ENCODE measurements at regions not wholly inside any gene's neighbourhood (a gene's known extent, or its start where the extent isn't known, plus 50 kb on each side); places are given as distances from the start of the nearest gene placed in this dataset.

DNA sequence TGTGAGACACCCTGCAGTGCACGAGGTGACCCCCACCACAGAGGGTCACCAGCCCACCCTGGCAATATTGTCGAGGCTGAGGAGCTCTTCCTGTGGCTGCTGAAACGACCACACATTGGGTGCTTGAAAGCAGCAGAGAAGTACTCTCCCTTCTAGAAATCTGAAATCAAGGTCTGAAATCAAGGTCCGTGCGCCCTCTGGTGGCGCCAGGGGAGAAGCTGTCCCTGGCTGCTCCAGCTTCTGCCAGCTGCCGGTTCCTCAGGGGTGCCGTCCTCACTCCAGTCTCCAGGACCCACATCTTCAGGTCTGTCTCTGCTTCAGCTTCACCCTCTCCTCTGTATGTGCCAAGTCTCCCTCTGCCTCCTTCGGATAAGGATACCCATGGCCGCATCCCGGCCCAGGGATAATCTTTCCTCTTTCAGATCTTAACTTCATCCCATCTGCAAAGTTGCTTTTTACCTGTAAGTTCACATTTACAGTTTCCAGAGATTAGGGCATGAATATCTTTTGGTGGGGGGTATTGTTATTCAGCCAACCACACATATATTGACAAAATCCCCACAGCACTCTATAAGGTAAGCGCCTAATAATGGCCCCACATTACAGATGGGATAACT lies 108.3 kb upstream of the PHACTR3 start:
- peak; percentile 79 for DNase-seq (ENCODE audit: low spot score)

DNA sequence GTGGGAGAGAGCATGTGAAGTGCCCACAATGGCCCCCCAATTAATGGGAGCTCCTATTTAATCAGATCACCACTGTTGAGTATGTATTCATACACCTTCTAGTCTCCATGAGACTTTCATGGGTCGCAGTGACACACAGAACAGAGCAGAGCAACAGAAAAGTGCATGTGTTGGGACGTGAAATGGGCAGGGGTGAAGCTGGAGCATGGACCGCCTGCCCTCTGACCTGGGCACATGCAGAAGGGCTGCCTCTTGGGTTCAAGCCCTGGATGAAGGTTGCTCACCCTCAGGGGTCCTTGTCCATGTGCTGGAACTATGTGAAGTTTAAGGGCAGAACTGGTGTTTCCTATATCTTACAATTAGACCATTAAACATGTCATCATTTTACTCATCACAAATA lies 106.0 kb upstream of the PHACTR3 start:
- no peak for DNase-seq (ENCODE audit: low spot score)

DNA sequence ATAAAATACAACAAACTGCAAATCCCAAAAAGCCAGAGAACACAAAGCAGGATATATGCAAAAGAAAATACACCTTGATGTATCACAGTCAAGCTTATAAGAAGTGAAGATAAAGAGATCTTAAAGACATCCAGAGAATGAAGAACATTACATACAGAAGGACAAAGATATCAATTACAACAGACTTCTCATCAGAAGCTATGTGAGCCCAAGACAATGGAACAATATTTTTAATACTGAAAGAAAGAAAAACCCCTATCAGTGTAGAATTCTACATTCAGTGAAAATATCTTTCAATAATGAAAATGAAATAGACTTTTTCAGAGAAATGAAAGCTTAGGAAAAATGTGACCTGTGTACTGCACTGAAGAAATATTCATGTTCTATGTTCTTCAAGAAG lies 104.5 kb upstream of the PHACTR3 start:
- DNase-seq (ENCODE audit: low spot score), result no peak

DNA sequence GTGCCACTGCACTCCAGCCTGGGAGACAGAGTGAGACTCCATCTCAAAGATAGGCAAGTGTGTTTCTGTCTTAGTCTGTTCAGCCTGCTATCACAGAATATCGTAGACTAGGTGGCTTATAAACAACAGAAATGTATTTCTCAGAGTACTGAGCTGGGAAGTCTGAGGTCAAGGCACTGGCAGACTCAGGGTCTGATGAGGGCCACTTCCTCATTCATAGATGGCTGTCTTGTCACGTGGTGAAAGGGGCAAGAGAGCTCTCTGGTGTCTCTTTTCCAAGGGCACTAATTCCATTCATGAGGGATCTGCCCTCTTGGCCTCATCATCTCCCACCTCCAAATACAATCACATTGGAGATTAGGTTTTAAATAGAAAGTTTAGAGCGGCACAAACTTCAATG lies 95.6 kb upstream of the PHACTR3 start:
- DNase-seq (ENCODE audit: low spot score), result no peak

DNA sequence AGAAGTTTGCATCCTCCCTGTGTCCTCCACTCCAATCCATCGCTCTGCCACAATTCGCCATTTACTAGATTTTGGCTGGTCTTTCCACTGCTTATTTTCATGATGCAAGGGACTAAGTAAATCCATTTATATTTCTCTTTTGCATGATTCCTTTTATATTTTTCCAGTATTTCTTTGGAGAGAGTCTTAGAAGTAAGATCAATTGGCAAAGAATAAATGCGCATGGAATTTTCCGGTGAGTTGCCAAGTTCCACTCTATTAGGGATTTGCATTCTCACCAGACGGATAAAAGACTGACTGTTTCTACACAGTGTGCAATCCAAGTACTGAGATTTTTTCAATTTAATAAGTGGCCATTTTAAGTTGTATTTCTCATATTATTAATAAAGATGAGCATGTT lies 91.7 kb upstream of the PHACTR3 start:
- no peak for DNase-seq (ENCODE audit: low spot score)

DNA sequence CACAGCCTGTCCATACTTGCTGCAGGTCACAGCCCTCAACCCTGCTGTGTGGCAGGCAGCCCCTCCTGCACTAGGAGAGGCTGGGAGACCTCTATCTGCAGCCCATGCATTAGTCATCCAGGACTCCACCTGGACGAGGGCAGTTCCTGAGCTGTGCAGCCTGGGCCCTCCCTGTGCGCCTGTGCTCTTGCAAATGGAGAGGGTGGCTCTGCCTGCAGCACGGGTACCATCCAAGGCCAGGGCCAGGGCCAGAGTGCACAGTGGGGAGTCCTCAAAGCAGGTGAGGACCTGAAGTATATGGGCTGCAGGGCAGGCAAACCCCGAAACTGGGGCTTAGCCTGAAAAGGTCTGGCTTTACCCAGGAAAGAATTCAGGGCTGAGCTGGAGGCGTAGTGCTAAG lies 89.8 kb upstream of the PHACTR3 start:
- DNase-seq (ENCODE audit: low spot score), result no peak

DNA sequence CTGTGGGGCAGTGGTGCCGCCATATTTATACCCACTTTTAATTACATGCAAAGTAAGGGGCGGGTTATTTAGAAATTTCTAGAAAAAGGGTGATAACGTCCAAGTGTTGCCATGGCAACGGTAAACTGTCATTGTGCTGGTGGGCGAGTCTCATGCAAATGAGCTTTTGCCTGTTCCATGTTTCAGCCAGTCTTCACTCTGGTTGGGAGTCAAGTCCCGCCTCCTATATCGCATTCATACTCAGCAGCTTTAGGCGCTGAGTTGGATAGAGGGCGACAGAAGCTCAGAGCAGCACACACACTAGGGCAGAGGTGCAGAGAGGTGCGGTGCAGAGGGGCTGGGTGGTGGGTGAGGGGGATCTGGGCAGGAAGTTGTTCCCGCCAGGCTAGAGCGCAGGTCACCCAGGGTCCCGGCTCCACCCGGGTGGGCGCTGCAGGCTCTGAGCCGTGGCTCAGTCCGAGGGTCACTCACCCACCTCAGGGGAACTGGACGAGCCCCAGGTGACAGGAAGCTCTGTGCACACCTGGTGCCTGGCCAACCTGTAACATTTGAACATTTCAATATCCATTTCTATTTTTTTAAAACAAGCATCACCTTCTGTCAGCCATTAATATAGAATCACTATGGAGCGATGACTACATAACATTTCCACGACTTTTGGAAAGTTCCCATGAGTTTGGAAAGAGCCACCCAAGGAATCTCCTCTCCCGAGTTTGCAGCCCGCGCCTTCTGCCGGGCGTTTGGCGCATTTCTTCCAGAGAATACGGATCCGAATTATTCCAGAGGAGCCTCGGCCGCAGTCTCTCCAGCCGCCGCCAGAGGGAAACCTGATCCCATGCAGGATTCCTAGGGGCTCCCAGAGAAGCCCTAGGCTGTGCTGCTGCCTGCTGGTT lies 89.1 kb upstream of the PHACTR3 start:
- DNase-seq (ENCODE audit: low spot score), result peak; percentile 76

DNA sequence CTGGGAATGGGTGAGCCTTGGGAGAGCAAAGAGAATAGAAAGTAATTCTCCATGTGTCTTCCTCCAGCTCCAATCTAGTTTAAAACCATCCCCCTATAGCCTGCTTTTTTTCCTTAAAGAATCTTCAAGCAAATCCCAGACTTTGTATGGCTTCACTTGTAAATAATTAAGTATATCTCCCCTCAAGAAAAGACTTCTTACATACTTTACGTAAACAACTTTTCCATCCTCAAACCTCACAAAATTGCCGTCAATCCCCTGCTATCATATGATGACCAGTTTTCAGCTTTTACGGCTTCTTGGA lies 88.5 kb upstream of the PHACTR3 start:
- DNase-seq (ENCODE audit: low spot score), result no peak

DNA sequence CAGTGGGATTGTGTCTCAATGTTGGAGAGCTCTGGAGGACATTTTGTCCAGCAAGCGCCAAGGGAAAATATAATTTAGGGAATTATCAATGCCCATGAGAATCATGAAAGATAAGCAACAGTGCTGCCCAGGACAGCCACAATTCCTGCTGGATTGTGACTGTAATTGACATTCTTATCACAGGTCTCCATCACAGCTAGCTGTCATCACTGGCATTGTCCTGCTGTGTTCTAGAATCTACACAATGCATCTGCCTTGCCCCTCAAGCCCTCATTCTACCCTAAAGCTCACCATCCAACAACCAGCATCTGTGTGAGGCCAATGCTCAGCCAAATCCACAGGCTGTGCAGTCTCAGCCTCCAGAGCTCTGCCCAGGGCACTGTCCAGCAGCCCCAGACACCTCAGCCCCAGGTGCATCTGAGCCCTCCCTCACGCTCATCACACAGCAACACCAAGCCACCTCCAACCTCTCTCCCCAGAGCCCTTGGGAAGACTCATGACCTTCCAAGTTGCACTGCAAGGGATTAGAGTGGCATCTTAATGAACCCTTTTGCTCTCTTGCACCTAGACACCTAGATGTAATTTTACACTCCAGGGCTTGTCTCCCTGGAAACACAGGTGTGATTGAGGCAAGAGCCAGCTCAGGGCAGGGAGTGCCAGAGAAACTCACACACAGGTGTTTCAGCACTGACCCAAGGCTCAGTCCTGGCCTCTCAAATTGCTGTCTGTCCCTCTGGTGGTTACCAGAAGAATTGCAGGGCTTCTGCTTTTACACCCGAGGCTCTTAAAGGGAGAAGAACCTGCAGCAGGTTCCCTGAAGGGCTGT lies 85.2 kb upstream of the PHACTR3 start:
- DNase-seq (ENCODE audit: low spot score), result peak; percentile 67

DNA sequence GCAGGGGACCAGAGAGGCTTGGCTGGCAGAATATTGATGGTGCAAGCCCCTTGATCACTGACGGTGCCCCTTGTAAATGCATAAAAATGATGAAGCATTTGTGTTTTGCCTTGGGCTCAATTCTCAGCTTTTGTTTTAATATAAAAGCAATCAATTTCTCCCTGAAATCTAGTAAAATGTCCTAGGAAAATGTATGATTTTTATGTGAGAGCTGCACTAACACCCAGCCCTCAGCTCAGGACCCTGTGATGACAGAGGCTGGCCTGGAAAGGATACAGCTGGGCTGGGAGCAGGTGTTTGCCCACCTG lies 84.7 kb upstream of the PHACTR3 start:
- DNase-seq (ENCODE audit: low spot score), result no peak

DNA sequence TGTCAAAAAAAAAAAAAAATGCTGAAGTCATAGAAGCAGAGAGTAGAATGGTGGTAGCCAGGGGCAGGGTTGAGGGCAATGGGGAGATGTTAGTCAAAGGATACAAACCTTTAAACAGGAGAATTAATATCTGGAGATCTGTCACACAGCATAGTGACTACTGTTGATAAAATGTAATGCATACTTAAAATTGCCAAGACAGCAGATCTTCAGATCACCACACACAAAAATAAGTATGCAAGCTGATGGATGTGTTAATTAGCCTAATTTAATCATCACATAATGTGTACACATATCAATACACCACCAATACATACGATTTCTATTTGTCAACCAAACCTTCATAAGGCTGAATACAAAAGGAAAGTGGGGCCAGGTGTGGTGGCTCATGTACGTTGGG lies 83.5 kb upstream of the PHACTR3 start:
- DNase-seq (ENCODE audit: low spot score), result no peak

DNA sequence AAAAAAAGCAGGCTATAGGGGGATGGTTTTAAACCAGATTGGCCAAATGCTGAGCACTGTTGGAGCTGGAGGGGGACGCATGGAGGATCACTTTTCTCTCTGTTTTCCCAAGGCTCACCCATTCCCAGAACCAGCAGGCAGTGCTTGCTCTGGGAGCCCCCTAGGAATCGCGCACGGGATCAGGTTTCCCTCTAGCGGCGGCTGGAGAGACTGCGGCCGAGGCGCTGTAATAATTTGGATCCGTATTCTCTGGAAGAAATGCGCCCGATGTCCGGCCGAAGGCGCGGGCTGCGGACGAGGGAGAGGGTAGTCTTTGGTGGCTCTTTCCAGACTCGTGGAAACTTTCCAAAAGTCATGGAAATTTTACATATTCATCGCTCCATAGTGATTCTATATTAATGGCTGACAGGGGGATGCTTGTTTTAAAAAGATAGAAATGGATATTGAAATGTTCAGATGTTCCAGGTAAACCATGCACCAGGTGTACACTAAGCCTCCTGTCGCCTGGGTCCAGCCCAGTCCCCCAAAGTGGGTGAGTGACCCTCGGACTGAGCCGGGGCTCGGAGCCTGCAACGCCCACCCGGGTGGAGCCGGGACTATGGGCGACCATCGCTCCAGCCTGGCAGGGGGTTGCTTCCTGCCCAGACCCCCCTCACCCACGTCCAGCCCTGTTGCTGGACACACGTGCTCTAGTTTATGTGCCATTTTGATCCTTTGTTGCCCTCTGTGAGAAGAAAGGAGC lies 78.7 kb upstream of the PHACTR3 start:
- DNase-seq (ENCODE audit: low spot score), result peak; percentile 68

DNA sequence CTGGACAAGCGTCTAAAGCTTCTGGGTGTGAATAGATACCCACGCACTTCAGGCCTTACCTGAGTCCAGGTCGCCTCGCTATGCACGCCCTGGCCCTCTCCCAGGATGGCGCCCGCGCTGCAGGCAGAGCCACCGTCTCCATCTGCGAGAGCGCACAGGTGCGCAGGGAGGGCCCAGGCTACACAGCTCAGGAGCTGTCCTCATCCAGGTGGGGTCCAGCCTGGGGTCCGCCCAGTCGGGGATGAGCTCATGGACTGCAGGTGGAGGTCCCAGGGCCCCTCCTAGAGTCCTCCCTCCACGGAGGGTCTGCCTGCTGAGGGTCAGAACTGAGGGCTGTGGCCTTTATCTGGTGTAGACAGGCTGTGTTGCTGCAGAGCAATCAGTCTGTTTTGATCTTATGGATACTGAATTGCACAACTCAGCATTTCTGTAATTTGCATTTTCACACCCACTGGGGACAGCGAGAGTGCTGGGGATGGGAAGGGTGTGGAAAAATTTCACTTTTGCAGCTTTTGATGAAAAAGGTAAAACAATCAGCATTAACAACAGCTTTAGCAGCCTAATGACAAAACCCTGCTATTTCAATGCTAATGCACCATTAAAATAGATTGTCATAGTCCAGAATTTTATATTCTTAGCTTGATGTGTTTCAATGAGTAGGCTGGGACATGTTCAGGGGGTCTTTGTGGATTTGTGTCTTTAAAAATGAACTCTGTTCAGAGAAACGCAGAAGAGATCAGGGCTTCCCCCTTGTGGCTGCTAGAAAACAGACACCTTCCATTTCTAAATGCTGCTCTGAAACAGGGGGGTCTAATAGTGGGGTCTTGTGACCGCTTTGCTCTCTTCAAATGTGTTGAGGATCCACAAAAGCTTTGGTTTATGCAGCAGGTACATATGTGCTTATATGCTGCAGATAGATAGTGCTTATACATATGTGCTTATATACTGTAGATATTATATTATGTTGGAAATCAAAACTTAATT lies 77.8 kb upstream of the PHACTR3 start:
- peak; percentile 16 for DNase-seq (ENCODE audit: low spot score)

DNA sequence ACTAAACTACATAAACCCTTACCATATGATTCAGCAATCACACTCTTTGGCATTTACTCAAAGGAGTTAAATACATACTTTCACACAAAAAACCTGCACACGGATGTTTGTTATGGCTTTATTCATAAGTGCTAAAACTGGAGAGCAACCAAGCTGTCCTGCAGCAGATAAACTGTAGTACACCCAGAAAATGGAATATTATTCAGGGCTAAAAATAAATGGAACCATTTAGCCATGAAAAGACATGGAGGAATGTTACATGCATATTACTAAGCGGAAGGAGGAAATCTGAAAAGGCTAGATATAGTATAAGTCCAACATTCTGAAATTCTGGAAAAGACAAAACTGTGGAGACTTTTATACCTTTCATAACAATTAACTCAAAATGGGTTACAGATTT lies 73.6 kb upstream of the PHACTR3 start:
- DNase-seq (ENCODE audit: low spot score), result no peak

DNA sequence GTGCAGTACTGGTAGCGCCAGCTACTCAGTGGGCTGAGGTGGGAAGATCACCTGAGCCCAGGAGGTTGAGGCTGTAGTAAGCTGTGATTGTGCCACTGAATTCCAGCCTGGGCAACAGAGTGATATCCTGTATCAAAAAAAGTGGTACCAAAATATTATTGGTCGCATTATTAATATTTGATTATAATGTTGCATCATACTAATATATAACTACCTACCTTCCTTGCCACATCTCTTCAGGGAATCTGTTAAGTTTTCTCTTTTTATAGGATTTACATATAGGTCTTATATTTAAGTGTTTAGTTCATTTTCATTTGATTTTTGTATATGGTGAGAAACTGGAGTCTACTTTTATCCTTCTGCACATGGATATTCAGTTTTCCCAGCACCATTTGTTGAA lies 66.3 kb upstream of the PHACTR3 start:
- DNase-seq (ENCODE audit: low spot score), result no peak

DNA sequence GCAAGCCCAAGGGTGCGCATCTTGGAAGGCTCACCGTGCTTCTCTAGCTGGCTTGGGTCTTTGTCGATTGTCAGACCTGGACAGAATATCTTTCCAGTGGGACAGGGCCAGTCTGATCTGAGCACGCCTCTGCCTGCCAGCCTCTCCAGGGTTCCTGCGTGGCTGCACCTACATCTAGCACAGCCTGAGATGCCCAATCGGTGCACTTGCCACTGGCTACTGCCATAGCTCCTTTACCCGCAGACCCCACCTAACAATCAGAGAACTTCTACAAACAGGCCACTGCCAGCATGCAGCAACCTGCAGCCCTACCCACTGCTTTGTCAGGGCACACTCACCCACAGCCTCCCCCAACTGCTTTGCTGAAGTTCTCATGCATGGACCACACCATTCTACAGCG lies 56.7 kb upstream of the PHACTR3 start:
- no peak for DNase-seq (ENCODE audit: low spot score)

Measured in AG08396 (cell line).